ENCODE measurements at regions not wholly inside any gene's neighbourhood (a gene's known extent, or its start where the extent isn't known, plus 50 kb on each side); places are given as distances from the start of the nearest gene placed in this dataset.
A peak's percentile ranks its signal among the peaks of the same experiment; 100 is the strongest.

DNA sequence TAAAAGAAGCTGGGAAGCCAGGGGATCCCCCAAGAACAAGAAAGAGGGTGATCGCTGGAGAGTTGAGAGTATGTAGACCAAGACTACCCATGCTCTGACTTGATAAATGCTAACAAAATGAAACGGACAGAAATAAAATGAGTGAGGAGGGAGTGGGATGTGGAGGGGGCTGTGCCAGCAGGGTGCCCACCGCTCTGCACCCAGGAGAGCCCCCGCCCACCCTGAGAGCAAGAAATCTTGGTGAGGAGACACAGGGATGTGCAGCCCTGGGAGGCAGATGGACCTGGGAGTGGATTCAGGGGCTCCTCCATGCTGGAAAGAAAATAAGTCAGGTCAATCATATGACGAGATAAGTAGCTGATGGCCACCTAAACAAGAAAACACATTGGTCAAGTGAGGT lies 590.9 kb downstream of the AJAP1 start:
- H3K4ac ChIP-seq (ENCODE audit: low read length): no peak overlapping the region
- H4K8ac ChIP-seq (ENCODE audit: low read depth, low read length): no peak overlapping the region
- H2BK5ac ChIP-seq (ENCODE audit: low read length): no peak overlapping the region
- H2BK12ac ChIP-seq (ENCODE audit: low read length): no peak overlapping the region
- H3K79me1 ChIP-seq (ENCODE audit: low read depth, low read length): no peaks in the 10 kb centered on the region
- no peak overlapping the region for H2AK5ac ChIP-seq (ENCODE audit: low read depth, low read length)
- H3K18ac ChIP-seq (ENCODE audit: low read length): no peak overlapping the region
- H2BK15ac ChIP-seq (ENCODE audit: low read length): no peak overlapping the region
- H2BK120ac ChIP-seq (ENCODE audit: low read depth, low read length): no peak overlapping the region
- no peak overlapping the region for H3K4me2 ChIP-seq (ENCODE audit: insufficient read depth, low read length, poor library complexity, severe bottlenecking)
- no peak overlapping the region for H4K91ac ChIP-seq (ENCODE audit: low read depth, low read length, poor library complexity)
- H3K36me3 ChIP-seq (replicated peaks in 1 of 2; ENCODE audit: control insufficient read depth in 2 of 2, insufficient read depth in 2 of 2, low read length in 2 of 2): no peaks in the 10 kb centered on the region
- H3K4me1 ChIP-seq (ENCODE audit: control insufficient read depth in 2 of 2, insufficient read depth in 1 of 2, low read depth in 1 of 2, low read length in 2 of 2): no peaks in the 10 kb centered on the region
- H3K14ac ChIP-seq (ENCODE audit: low read length): no peak overlapping the region
- H3K9ac ChIP-seq (ENCODE audit: low read depth, low read length, poor library complexity): no peak overlapping the region
- H3K27ac ChIP-seq (replicated peaks; ENCODE audit: low read length): no peak overlapping the region
- WGBS, 2 donors (ENCODE audit: extremely low coverage in 2 of 2, insufficient read length in 2 of 2, insufficient replicate concordance in 1 of 2): no CpG with 5 or more reads among the region's 5 CpGs
- no peak for DNase-seq (ENCODE audit: low spot score)
- H3K9me3 ChIP-seq (replicated peaks in 1 of 2; ENCODE audit: control insufficient read depth in 2 of 2, insufficient read depth in 1 of 2, low read depth in 1 of 2, low read length in 2 of 2): peaks cover 0 to 5% of the 10 kb centered on the region in 2 donors
- no peaks in the 10 kb centered on the region for H3K27me3 ChIP-seq (ENCODE audit: control insufficient read depth in 3 of 3, insufficient read depth in 3 of 3, low read depth in 1 of 3, low read length in 3 of 3)
- H3K23ac ChIP-seq (ENCODE audit: low read depth, low read length, poor library complexity): no peak overlapping the region
- H3K4me3 ChIP-seq (ENCODE audit: low read length in 2 of 2): no peak overlapping the region
- H2AFZ ChIP-seq (ENCODE audit: low read length): no peak overlapping the region

GRCh38 chr1:5244631-5245285 lies 590.3 kb downstream of the AJAP1 start:
- H4K91ac ChIP-seq (ENCODE audit: low read depth, low read length, poor library complexity): no peak overlapping the region
- H2AFZ ChIP-seq (ENCODE audit: low read length): no peak overlapping the region
- no peak overlapping the region for H2AK5ac ChIP-seq (ENCODE audit: low read depth, low read length)
- H2BK120ac ChIP-seq (ENCODE audit: low read depth, low read length): no peak overlapping the region
- H2BK15ac ChIP-seq (ENCODE audit: low read length): no peak overlapping the region
- H3K18ac ChIP-seq (ENCODE audit: low read length): peak overlapping the region; percentile 48
- H3K4ac ChIP-seq (ENCODE audit: low read length): no peak overlapping the region
- peaks cover 0 to 4% of the 10 kb centered on the region in 2 donors for H3K9me3 ChIP-seq (replicated peaks in 1 of 2; ENCODE audit: control insufficient read depth in 2 of 2, insufficient read depth in 1 of 2, low read depth in 1 of 2, low read length in 2 of 2)
- no CpG with 5 or more reads among the region's 13 CpGs for whole genome bisulfite sequencing, 2 donors (ENCODE audit: extremely low coverage in 2 of 2, insufficient read length in 2 of 2, insufficient replicate concordance in 1 of 2)
- H2BK5ac ChIP-seq (ENCODE audit: low read length): no peak overlapping the region
- no peak overlapping the region for H3K4me2 ChIP-seq (ENCODE audit: insufficient read depth, low read length, poor library complexity, severe bottlenecking)
- H3K4me1 ChIP-seq (ENCODE audit: control insufficient read depth in 2 of 2, insufficient read depth in 1 of 2, low read depth in 1 of 2, low read length in 2 of 2): no peaks in the 10 kb centered on the region
- no peak overlapping the region for H3K27ac ChIP-seq (replicated peaks; ENCODE audit: low read length)
- no peaks in the 10 kb centered on the region for H3K27me3 ChIP-seq (ENCODE audit: control insufficient read depth in 3 of 3, insufficient read depth in 3 of 3, low read depth in 1 of 3, low read length in 3 of 3)
- no peak overlapping the region for H3K9ac ChIP-seq (ENCODE audit: low read depth, low read length, poor library complexity)
- no peaks in the 10 kb centered on the region for H3K79me1 ChIP-seq (ENCODE audit: low read depth, low read length)
- H4K8ac ChIP-seq (ENCODE audit: low read depth, low read length): no peak overlapping the region
- DNase-seq (ENCODE audit: low spot score): no peak
- no peak overlapping the region for H3K23ac ChIP-seq (ENCODE audit: low read depth, low read length, poor library complexity)
- H3K14ac ChIP-seq (ENCODE audit: low read length): no peak overlapping the region
- H2BK12ac ChIP-seq (ENCODE audit: low read length): no peak overlapping the region
- H3K4me3 ChIP-seq (ENCODE audit: low read length in 2 of 2): no peak overlapping the region
- no peaks in the 10 kb centered on the region for H3K36me3 ChIP-seq (replicated peaks in 1 of 2; ENCODE audit: control insufficient read depth in 2 of 2, insufficient read depth in 2 of 2, low read length in 2 of 2)

DNA sequence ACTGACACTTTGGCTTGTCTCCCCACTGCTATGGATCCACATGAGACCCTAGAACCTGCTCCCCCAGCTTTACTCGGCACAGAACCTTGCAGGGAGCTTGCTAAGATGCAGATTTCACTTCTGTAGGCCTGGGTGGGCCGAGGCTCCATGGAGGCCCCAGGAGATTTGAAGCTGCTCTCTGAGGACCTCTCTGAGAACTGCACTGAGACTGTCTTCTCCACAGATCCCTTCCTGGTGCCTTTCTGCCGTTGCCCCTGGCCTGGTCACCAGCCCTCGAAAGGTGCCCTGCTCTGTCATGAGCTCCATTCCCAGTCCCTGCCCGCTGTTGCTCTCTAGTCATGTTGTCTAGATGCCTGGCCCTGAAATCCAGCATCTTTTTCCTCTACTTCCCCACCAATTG lies 588.4 kb downstream of the AJAP1 start:
- WGBS, 2 donors (ENCODE audit: extremely low coverage in 2 of 2, insufficient read length in 2 of 2, insufficient replicate concordance in 1 of 2): no CpG with 5 or more reads among the region's 5 CpGs

DNA sequence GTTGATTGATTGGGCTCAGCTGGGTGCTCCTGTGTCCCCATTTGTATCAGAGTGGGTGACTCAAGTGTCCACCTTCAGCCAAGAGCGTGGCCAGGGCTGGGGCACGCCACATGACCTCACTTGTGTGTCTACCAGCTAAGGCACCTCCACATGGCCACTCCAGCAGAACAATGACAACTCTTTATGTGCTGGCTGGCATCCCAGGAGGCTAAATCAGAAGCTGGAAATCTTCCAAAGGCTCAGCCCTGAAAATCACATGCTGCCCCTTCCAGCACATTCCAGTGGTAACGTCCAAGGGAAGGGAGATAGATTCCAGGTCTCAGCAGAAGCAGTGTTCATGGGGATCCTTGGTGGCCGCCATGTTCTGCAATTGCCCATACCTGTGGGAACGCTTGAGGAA lies 585.5 kb downstream of the AJAP1 start:
- Histone ChIP-seq H3K4me3 (ENCODE audit: low read length in 2 of 2) (no peak overlapping the region), H2AFZ (ENCODE audit: low read length) (no peak overlapping the region), H3K4me2 (ENCODE audit: insufficient read depth, low read length, poor library complexity, severe bottlenecking) (no peak overlapping the region), H3K36me3 (replicated peaks in 1 of 2; ENCODE audit: control insufficient read depth in 2 of 2, insufficient read depth in 2 of 2, low read length in 2 of 2) (no peaks in the 10 kb centered on the region), H3K4ac (ENCODE audit: low read length) (no peak overlapping the region), H3K14ac (ENCODE audit: low read length) (no peak overlapping the region), H2AK5ac (ENCODE audit: low read depth, low read length) (no peak overlapping the region), H3K4me1 (ENCODE audit: control insufficient read depth in 2 of 2, insufficient read depth in 1 of 2, low read depth in 1 of 2, low read length in 2 of 2) (no peaks in the 10 kb centered on the region), H2BK120ac (ENCODE audit: low read depth, low read length) (no peak overlapping the region), H3K27ac (replicated peaks; ENCODE audit: low read length) (no peak overlapping the region), H3K9me3 (replicated peaks in 1 of 2; ENCODE audit: control insufficient read depth in 2 of 2, insufficient read depth in 1 of 2, low read depth in 1 of 2, low read length in 2 of 2) (no peaks in the 10 kb centered on the region), H3K23ac (ENCODE audit: low read depth, low read length, poor library complexity) (no peak overlapping the region), H3K27me3 (ENCODE audit: control insufficient read depth in 3 of 3, insufficient read depth in 3 of 3, low read depth in 1 of 3, low read length in 3 of 3) (no peaks in the 10 kb centered on the region), H2BK15ac (ENCODE audit: low read length) (no peak overlapping the region), H3K18ac (ENCODE audit: low read length) (no peak overlapping the region), H2BK12ac (ENCODE audit: low read length) (no peak overlapping the region), H3K79me1 (ENCODE audit: low read depth, low read length) (no peaks in the 10 kb centered on the region), H2BK5ac (ENCODE audit: low read length) (no peak overlapping the region), H4K91ac (ENCODE audit: low read depth, low read length, poor library complexity) (no peak overlapping the region), H3K9ac (ENCODE audit: low read depth, low read length, poor library complexity) (no peak overlapping the region), H4K8ac (ENCODE audit: low read depth, low read length) (no peak overlapping the region)
- DNase-seq (ENCODE audit: low spot score): no peak
- WGBS, 2 donors (ENCODE audit: extremely low coverage in 2 of 2, insufficient read length in 2 of 2, insufficient replicate concordance in 1 of 2): no CpG with 5 or more reads among the region's 5 CpGs

More for the DNA sequence above, 588.4 kb downstream of the AJAP1 start:
- H3K36me3 ChIP-seq (replicated peaks in 1 of 2; ENCODE audit: control insufficient read depth in 2 of 2, insufficient read depth in 2 of 2, low read length in 2 of 2): no peaks in the 10 kb centered on the region
- H3K27me3 ChIP-seq (ENCODE audit: control insufficient read depth in 3 of 3, insufficient read depth in 3 of 3, low read depth in 1 of 3, low read length in 3 of 3): no peaks in the 10 kb centered on the region
- H3K14ac ChIP-seq (ENCODE audit: low read length): no peak overlapping the region
- no peak overlapping the region for H3K4me2 ChIP-seq (ENCODE audit: insufficient read depth, low read length, poor library complexity, severe bottlenecking)
- no peak overlapping the region for H2BK120ac ChIP-seq (ENCODE audit: low read depth, low read length)
- DNase-seq (ENCODE audit: low spot score): no peak
- H3K4ac ChIP-seq (ENCODE audit: low read length): no peak overlapping the region
- no peak overlapping the region for H3K9ac ChIP-seq (ENCODE audit: low read depth, low read length, poor library complexity)
- H2BK15ac ChIP-seq (ENCODE audit: low read length): peak overlapping the region; percentile 17
- H2AFZ ChIP-seq (ENCODE audit: low read length): no peak overlapping the region
- H2BK5ac ChIP-seq (ENCODE audit: low read length): no peak overlapping the region
- no peak overlapping the region for H2AK5ac ChIP-seq (ENCODE audit: low read depth, low read length)
- no peak overlapping the region for H3K27ac ChIP-seq (replicated peaks; ENCODE audit: low read length)
- H3K4me3 ChIP-seq (ENCODE audit: low read length in 2 of 2): peak overlapping the region in 1 of 2 donors; percentile 61
- H2BK12ac ChIP-seq (ENCODE audit: low read length): no peak overlapping the region
- H3K18ac ChIP-seq (ENCODE audit: low read length): no peak overlapping the region
- no peaks in the 10 kb centered on the region for H3K79me1 ChIP-seq (ENCODE audit: low read depth, low read length)
- H4K8ac ChIP-seq (ENCODE audit: low read depth, low read length): no peak overlapping the region
- no peak overlapping the region for H4K91ac ChIP-seq (ENCODE audit: low read depth, low read length, poor library complexity)
- H3K4me1 ChIP-seq (ENCODE audit: control insufficient read depth in 2 of 2, insufficient read depth in 1 of 2, low read depth in 1 of 2, low read length in 2 of 2): no peaks in the 10 kb centered on the region
- H3K9me3 ChIP-seq (replicated peaks in 1 of 2; ENCODE audit: control insufficient read depth in 2 of 2, insufficient read depth in 1 of 2, low read depth in 1 of 2, low read length in 2 of 2): no peaks in the 10 kb centered on the region
- H3K23ac ChIP-seq (ENCODE audit: low read depth, low read length, poor library complexity): no peak overlapping the region
